Transverse colon (tissue), 4 donors: ENCODE measurements at regions not wholly inside any gene's neighbourhood (a gene's known extent, or its start where the extent isn't known, plus 50 kb on each side); places are given as distances from the start of the nearest gene placed in this dataset.

Source experiments
- DNase-seq: peaks from one replicate; pipeline ENCODE4 v3.0.0-alpha.2; 2019
- H3K27ac ChIP-seq, 4 donors: fragments of 200-600 bp; sonication (generic); 2 replicates each; pipeline ENCODE4 v1.5.1; 2016 to 2018; ENCODE audit warnings: inconsistent platforms in 4 of 4
- H3K27me3 ChIP-seq: fragments of 200-600 bp; sonication (generic); 2 replicates; pipeline ENCODE4 v1.5.1; 2017; ENCODE audit warnings: inconsistent platforms
- H3K36me3 ChIP-seq, 4 donors: fragments of 200-600 bp; sonication (generic); 2 replicates each; pipeline ENCODE4 v1.5.1; 2017 to 2019; ENCODE audit warnings: inconsistent platforms in 4 of 4
- H3K4me1 ChIP-seq, 4 donors: fragments of 200-600 bp; sonication (generic); 2 replicates each; pipeline ENCODE4 v1.5.1; 2017 to 2020; ENCODE audit warnings: inconsistent platforms in 4 of 4
- H3K4me3 ChIP-seq, 4 donors: fragments of 200-600 bp; sonication (generic); 1 replicate in 1 of 4; 2 replicates in 3 of 4; pipeline versions ENCODE4 v1.5.1 to v1.6.1; 2017 to 2019; ENCODE audit warnings: inconsistent platforms in 4 of 4
- H3K9me3 ChIP-seq, 2 donors: fragments of 200-600 bp; sonication (generic); 2 replicates each; pipeline ENCODE4 v1.5.1; 2017 to 2019; ENCODE audit warnings: inconsistent platforms in 2 of 2
- CTCF ChIP-seq, 5 experiments: fragments of 200-600 bp in 3 of 5; fragments of 450-650 bp in 2 of 5; sonication (generic) in 3 of 5; IDR thresholded peaks; 1 replicate in 2 of 5; 2 replicates in 3 of 5; pipeline ENCODE4 v1.5.1; 2016 to 2017; ENCODE audit warnings: antibody characterized with exemption in 5 of 5, inconsistent platforms in 3 of 5, mild to moderate bottlenecking in 2 of 5, moderate library complexity in 1 of 5
- EP300 ChIP-seq: sonication (generic); formaldehyde crosslinking; IDR thresholded peaks from one replicate; pipeline ENCODE4 v1.6.1; 2017; ENCODE audit warnings: antibody characterized with exemption, low read depth
- POLR2A ChIP-seq: fragments of 450-650 bp; IDR thresholded peaks from one replicate; pipeline ENCODE4 v1.6.1; 2016; ENCODE audit warnings: antibody characterized with exemption, mild to moderate bottlenecking, moderate library complexity
- POLR2AphosphoS5 ChIP-seq, 3 donors: sonication (generic); formaldehyde crosslinking; IDR thresholded peaks; one replicate each; pipeline ENCODE4 v1.6.1; 2016; ENCODE audit warnings: antibody characterized with exemption in 3 of 3
- WGBS, 2 donors: methylation state at CpG; one replicate each; pipeline ENCODE4 v1.1.5; 2018; ENCODE audit warnings: low coverage in 1 of 2; 5-methylcytosine and 5-hydroxymethylcytosine counted together
- in situ Hi-C, 4 donors: fragments of 200-750 bp; cut with MboI; loops; one replicate each; pipeline versions ENCODE4 v1.15.0 to v1.15.1; 2017; ENCODE audit warnings: low sequenced_read_pairs in 3 of 4, low pct_ligation_motif_present in 1 of 4, low pct_unique_long_range_greater_than_20kb in 1 of 4
- intact Hi-C: fragments of 100-400 bp; cut with DNase I; formaldehyde crosslinking; loops from one replicate; pipeline ENCODE4 v1.15.1; 2023; ENCODE audit warnings: low total_unique reads

DNA sequence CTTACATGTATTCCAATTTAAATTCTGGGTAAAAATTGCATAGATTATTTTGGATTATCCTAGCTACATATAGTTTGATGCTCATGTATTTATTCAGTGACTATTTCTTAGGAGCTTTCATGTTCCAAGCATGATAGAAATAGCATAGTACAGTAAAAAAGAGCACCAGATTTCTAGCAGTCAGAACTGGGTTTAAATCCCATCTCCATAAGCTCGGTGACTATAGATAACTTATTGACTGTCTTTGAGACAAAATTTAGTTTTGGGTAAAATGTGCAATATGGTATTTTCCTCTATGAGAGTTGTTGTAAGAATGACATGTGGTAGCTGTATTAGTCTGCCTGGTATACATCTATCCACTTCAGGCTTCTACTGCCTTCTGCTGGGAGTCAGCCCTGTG lies 889.6 kb downstream of the DTWD2 start:
- no peak for DNase-seq
- no peaks in the 10 kb centered on the region for H3K27me3 ChIP-seq
- H3K9me3 ChIP-seq = no peaks in the 10 kb centered on the region
- no peak overlapping the region for H3K27ac ChIP-seq
- no peaks in the 10 kb centered on the region for H3K4me1 ChIP-seq
- no peaks in the 10 kb centered on the region for H3K36me3 ChIP-seq
- no peak overlapping the region for H3K4me3 ChIP-seq
- 76 to 92% methylated on average over 1 of the region's 1 CpG for WGBS, 2 donors
- no peak for TF ChIP-seq POLR2AphosphoS5 (IDR thresholded peaks at IDR 0.05)
- no peak for TF ChIP-seq EP300
- TF ChIP-seq POLR2A = no peak
- TF ChIP-seq CTCF (IDR thresholded peaks at IDR 0.05) = no peak
- in situ Hi-C loops (no loop called here), intact Hi-C loops (no loop called here)

- H3K4me1 ChIP-seq = no peaks in the 10 kb centered on the region
- no peaks in the 10 kb centered on the region for H3K36me3 ChIP-seq
- H3K27ac ChIP-seq = no peak overlapping the region
- H3K4me3 ChIP-seq = no peak overlapping the region
- H3K27me3 ChIP-seq = no peaks in the 10 kb centered on the region
- in situ Hi-C loops = no loop called here
- no peak for DNase-seq
- WGBS, 2 donors = 29 to 51% methylated on average over 2 of the region's 2 CpGs
- intact Hi-C loops = no loop called here
- no peaks in the 10 kb centered on the region for H3K9me3 ChIP-seq
- TF ChIP-seq CTCF (IDR thresholded peaks at IDR 0.05) (no peak), POLR2A (no peak), POLR2AphosphoS5 (IDR thresholded peaks at IDR 0.05) (no peak), EP300 (no peak)
These were observed 893.2 kb downstream of the DTWD2 start for GRCh38 chr5:118095115-118095514.

GRCh38 chr5:118088448-118088847 lies 899.9 kb downstream of the DTWD2 start:
- in situ Hi-C loops (no loop called here), intact Hi-C loops (no loop called here)
- TF ChIP-seq POLR2A = no peak
- TF ChIP-seq EP300 = no peak
- TF ChIP-seq POLR2AphosphoS5 (IDR thresholded peaks at IDR 0.05) = no peak
- no peak for TF ChIP-seq CTCF (IDR thresholded peaks at IDR 0.05)
- no peaks in the 10 kb centered on the region for H3K9me3 ChIP-seq
- H3K4me3 ChIP-seq = no peak overlapping the region
- no peak for DNase-seq
- no peak overlapping the region for H3K27ac ChIP-seq
- H3K27me3 ChIP-seq = no peaks in the 10 kb centered on the region
- no peaks in the 10 kb centered on the region for H3K36me3 ChIP-seq
- H3K4me1 ChIP-seq = no peaks in the 10 kb centered on the region

- TF ChIP-seq POLR2A (no peak), EP300 (no peak), CTCF (IDR thresholded peaks at IDR 0.05) (no peak), POLR2AphosphoS5 (IDR thresholded peaks at IDR 0.05) (no peak)
- no peaks in the 10 kb centered on the region for H3K4me1 ChIP-seq
- no peak overlapping the region for H3K4me3 ChIP-seq
- H3K9me3 ChIP-seq = no peaks in the 10 kb centered on the region
- H3K27me3 ChIP-seq = no peaks in the 10 kb centered on the region
- no peaks in the 10 kb centered on the region for H3K36me3 ChIP-seq
- in situ Hi-C loops = no loop called here
- DNase-seq = no peak
- WGBS, 2 donors = 28 to 57% methylated on average over 2 of the region's 2 CpGs
- intact Hi-C loops = no loop called here
- H3K27ac ChIP-seq = no peak overlapping the region
These were observed 911.9 kb downstream of the DTWD2 start for GRCh38 chr5:118076490-118076889.
